PC-3 (cell line): ENCODE measurements at regions not wholly inside any gene's neighbourhood (a gene's known extent, or its start where the extent isn't known, plus 50 kb on each side); places are given as distances from the start of the nearest gene placed in this dataset.
A peak's percentile ranks its signal among the peaks of the same experiment; 100 is the strongest.

ENCODE experiments used
- ATAC-seq: fragments of 200-7000 bp; cut with Tn5 transposase; 2 replicates; pipeline ENCODE4 v1.9.1; 2020; ENCODE audit warnings: mild to moderate bottlenecking, moderate library complexity
- BruUV-seq: library from RNA; stranded (reverse); fragments of 400-500 nt; replicated peaks from 2 replicates; lab custom pipeline; 2021; lab: Mats Ljungman, UMichigan
- CTCF ChIA-PET: fragments of 300-600 bp; sonication (Branson Sonifier 250); formaldehyde crosslinking; loops from one replicate; lab custom pipeline; 2022; ENCODE audit warnings: antibody characterized with exemption; lab: Charles Lee
- POLR2A ChIA-PET: fragments of 300-600 bp; sonication (Branson Sonifier 250); formaldehyde crosslinking; loops from one replicate; lab custom pipeline; 2022; ENCODE audit warnings: antibody characterized with exemption; ENCODE audit not compliant: unreplicated experiment; lab: Charles Lee
- DNase-seq: peaks from one replicate; pipeline ENCODE4 v3.0.0-alpha.2; 2015
- H2AFZ ChIP-seq: fragments of 300-600 bp; sonication (generic); 2 replicates; pipeline ENCODE4 v1.6.0; 2016; ENCODE audit warnings: antibody characterized with exemption, low read length
- H3F3A ChIP-seq: fragments of 300-600 bp; sonication (generic); one replicate; pipeline ENCODE4 v1.6.0; 2017; ENCODE audit warnings: antibody characterized with exemption, low read length, control low read depth, mild to moderate bottlenecking; ENCODE audit not compliant: unreplicated experiment
- H3K27ac ChIP-seq: fragments of 300-600 bp; sonication (generic); 2 replicates; pipeline ENCODE4 v1.5.1; 2016; ENCODE audit warnings: mild to moderate bottlenecking, low read length
- H3K27me3 ChIP-seq: fragments of 300-600 bp; sonication (generic); 2 replicates; pipeline ENCODE4 v1.6.1; 2016; ENCODE audit warnings: low read length, mixed read lengths
- H3K36me3 ChIP-seq: fragments of 300-600 bp; sonication (generic); 2 replicates; pipeline ENCODE4 v1.6.1; 2016; ENCODE audit warnings: low read depth, mixed run types, low read length, mixed read lengths
- H3K4me1 ChIP-seq: fragments of 300-600 bp; sonication (generic); 2 replicates; pipeline ENCODE4 v1.5.1; 2016; ENCODE audit warnings: low read length; ENCODE audit not compliant: insufficient read depth
- H3K4me2 ChIP-seq: fragments of 300-600 bp; sonication (generic); 2 replicates; pipeline ENCODE4 v1.6.0; 2016; ENCODE audit warnings: low read length
- H3K4me3 ChIP-seq: fragments of 300-600 bp; sonication (generic); 2 replicates; pipeline ENCODE4 v1.5.1; 2016; ENCODE audit warnings: mild to moderate bottlenecking, low read length, mixed read lengths
- H3K79me2 ChIP-seq: fragments of 300-600 bp; sonication (generic); 2 replicates; pipeline ENCODE4 v1.6.1; 2017; ENCODE audit warnings: low read length, mixed read lengths
- H3K9ac ChIP-seq: fragments of 300-600 bp; sonication (generic); 2 replicates; pipeline ENCODE4 v1.6.0; 2016; ENCODE audit warnings: mild to moderate bottlenecking, low read length
- H3K9me2 ChIP-seq: fragments of 300-600 bp; sonication (generic); replicated peaks from 2 replicates; pipeline ENCODE4 v1.6.1; 2016; ENCODE audit warnings: mixed run types, low read length, mixed read lengths
- H3K9me3 ChIP-seq: fragments of 300-600 bp; sonication (generic); 2 replicates; pipeline ENCODE4 v1.6.1; 2016; ENCODE audit warnings: low read length, mixed read lengths
- H4K20me1 ChIP-seq: fragments of 300-600 bp; sonication (generic); 2 replicates; pipeline ENCODE4 v1.6.1; 2016; ENCODE audit warnings: low read length, mixed read lengths
- EZH2 ChIP-seq: fragments of 300-600 bp; sonication (generic); IDR thresholded peaks from one replicate; pipeline ENCODE4 v1.6.1; 2017; ENCODE audit warnings: antibody characterized with exemption, mild to moderate bottlenecking, low read length; ENCODE audit not compliant: unreplicated experiment
- EZH2phosphoT487 ChIP-seq: fragments of 300-600 bp; sonication (generic); IDR thresholded peaks from 2 replicates; pipeline ENCODE4 v1.6.1; 2018; ENCODE audit warnings: mild to moderate bottlenecking, antibody characterized with exemption, low read length, borderline replicate concordance
- intact Hi-C: fragments of 100-400 bp; cut with micrococcal nuclease; formaldehyde crosslinking; loops from 2 replicates; pipeline ENCODE4 v1.9.0; 2023
- TF ChIP-seq, protein P1 (sequence below): fragments of 300-600 bp; sonication (generic); conservative IDR thresholded peaks from 2 replicates; pipeline ENCODE4 v1.5.1; 2017; ENCODE audit warnings: antibody characterized with exemption, low read depth, mild to moderate bottlenecking, low read length

DNA sequence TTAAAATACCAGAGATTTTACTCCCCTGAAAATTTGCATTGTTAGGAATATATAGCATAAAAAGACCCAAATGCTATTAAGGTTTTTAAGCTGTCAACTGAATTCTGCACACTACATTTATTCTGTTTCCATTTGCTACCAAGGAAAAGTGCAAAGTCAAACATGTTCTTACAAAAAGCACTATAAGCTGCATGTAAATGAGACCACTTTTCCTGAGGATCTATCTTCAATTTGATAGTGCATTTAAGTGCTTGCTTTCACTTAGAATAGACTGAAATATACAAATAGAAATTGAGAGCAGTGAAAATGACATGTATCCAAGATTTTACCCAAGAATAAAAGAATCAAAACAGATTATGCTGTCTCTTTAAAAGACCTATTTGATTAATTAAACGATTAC, 1216.2 kb downstream of the ROBO2 start:
- DNase-seq = no peak
- H3K27ac ChIP-seq = no peak overlapping the region
- intact Hi-C loops = loop anchor here (10.0 kb wide), 1 partner anchor 759 kb away; no protein-coding TSS in a partner anchor
- no peak for ATAC-seq
- H3K9me3 ChIP-seq = no peaks in the 10 kb centered on the region
- H2AFZ ChIP-seq = no peak overlapping the region
- peaks cover 7% of the 10 kb centered on the region; the same call in 1 of the 2 replicates for H3K4me1 ChIP-seq
- BruUV-seq = no TSS peak
- no peaks in the 10 kb centered on the region for H3K36me3 ChIP-seq
- TF ChIP-seq, protein P1, sequence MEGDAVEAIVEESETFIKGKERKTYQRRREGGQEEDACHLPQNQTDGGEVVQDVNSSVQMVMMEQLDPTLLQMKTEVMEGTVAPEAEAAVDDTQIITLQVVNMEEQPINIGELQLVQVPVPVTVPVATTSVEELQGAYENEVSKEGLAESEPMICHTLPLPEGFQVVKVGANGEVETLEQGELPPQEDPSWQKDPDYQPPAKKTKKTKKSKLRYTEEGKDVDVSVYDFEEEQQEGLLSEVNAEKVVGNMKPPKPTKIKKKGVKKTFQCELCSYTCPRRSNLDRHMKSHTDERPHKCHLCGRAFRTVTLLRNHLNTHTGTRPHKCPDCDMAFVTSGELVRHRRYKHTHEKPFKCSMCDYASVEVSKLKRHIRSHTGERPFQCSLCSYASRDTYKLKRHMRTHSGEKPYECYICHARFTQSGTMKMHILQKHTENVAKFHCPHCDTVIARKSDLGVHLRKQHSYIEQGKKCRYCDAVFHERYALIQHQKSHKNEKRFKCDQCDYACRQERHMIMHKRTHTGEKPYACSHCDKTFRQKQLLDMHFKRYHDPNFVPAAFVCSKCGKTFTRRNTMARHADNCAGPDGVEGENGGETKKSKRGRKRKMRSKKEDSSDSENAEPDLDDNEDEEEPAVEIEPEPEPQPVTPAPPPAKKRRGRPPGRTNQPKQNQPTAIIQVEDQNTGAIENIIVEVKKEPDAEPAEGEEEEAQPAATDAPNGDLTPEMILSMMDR = no peak
- TF ChIP-seq EZH2 = no peak
- no peak for TF ChIP-seq EZH2phosphoT487
- no peak overlapping the region for H3K4me2 ChIP-seq
- H4K20me1 ChIP-seq = no peaks in the 10 kb centered on the region
- H3K9me2 ChIP-seq = no peaks in the 10 kb centered on the region
- CTCF ChIA-PET = interaction anchor here (0.5 kb wide), 1 partner anchor 15 kb away, joined by 4 read pairs; no protein-coding TSS in a partner anchor
- no peaks in the 10 kb centered on the region for H3K27me3 ChIP-seq
- H3K4me3 ChIP-seq = no peak overlapping the region
- no peak overlapping the region for H3K9ac ChIP-seq
- no peaks in the 10 kb centered on the region for H3K79me2 ChIP-seq
- H3F3A ChIP-seq = no peaks in the 10 kb centered on the region
- POLR2A ChIA-PET = no interaction called here

DNA sequence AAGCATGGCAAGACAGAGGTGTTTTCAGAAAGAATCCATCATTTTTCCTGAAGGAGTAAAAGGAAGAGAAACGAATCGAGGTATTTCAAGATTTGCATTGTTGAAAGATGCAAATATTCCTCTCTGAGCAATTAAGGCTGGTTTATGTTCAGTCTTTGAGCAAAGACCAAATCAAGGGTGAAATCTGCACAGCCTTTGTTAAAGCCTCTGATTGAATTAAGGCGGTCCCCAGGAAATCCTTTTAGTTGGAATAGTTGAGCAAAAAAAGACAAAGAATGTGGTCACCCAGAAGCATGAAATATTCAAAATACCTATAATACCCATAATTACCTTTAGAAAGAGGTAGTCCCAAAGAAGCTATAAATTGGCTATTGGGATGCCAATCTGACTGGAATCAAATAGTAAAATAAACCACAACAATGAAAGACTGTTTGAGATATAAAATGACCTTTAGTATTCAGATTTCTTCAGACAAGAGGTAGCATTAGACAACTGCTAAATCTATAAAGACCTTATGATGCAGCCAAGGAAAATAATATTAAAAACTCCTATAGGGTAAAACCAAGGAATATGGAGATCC, 1218.1 kb downstream of the ROBO2 start:
- CTCF ChIA-PET = no interaction called here
- H3F3A ChIP-seq = no peaks in the 10 kb centered on the region
- H3K4me2 ChIP-seq = no peak overlapping the region
- ATAC-seq (no peak), DNase-seq (no peak)
- intact Hi-C loops = loop anchor here (10.0 kb wide), 1 partner anchor 757 kb away; no protein-coding TSS in a partner anchor
- no peaks in the 10 kb centered on the region for H3K9me3 ChIP-seq
- H3K27ac ChIP-seq = no peak overlapping the region
- POLR2A ChIA-PET = no interaction called here
- H3K79me2 ChIP-seq = no peaks in the 10 kb centered on the region
- H3K4me3 ChIP-seq = no peak overlapping the region
- no peaks in the 10 kb centered on the region for H3K9me2 ChIP-seq
- H4K20me1 ChIP-seq = no peaks in the 10 kb centered on the region
- no peak overlapping the region for H2AFZ ChIP-seq
- TF ChIP-seq EZH2 (no peak), EZH2phosphoT487 (no peak)
- TF ChIP-seq, protein P1 = no peak
- no TSS peak for BruUV-seq
- no peaks in the 10 kb centered on the region for H3K36me3 ChIP-seq
- H3K4me1 ChIP-seq = peaks cover 7% of the 10 kb centered on the region; the same call in 1 of the 2 replicates
- H3K9ac ChIP-seq = no peak overlapping the region
- no peaks in the 10 kb centered on the region for H3K27me3 ChIP-seq

DNA sequence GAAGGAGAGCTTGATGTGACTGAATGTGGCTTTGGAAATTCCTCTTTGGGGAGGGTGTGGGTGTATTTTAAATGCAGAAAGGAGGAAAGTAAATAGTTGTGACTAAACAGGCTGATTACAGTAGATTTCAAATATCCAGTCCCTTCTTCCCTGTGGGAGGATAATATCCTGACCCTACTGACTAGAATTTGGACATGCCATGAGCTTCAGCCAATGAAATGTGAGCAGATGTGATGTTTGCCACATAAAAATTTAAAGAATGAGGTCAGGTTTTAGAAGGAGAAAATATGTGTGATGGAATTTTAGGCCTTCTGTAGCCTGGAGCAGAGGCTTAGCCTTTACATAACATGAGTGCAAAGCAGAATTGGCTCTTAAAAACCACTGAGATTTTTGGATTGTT, 1218.9 kb downstream of the ROBO2 start:
- ATAC-seq (peak; percentile 64), DNase-seq (peak; percentile 25)
- TF ChIP-seq EZH2 (no peak), EZH2phosphoT487 (no peak)
- TF ChIP-seq, protein P1 = no peak
- no peaks in the 10 kb centered on the region for H3F3A ChIP-seq
- no peaks in the 10 kb centered on the region for H3K9me3 ChIP-seq
- intact Hi-C loops = loop anchor here (10.0 kb wide), 1 partner anchor 756 kb away; no protein-coding TSS in a partner anchor
- no peaks in the 10 kb centered on the region for H3K27me3 ChIP-seq
- H3K4me2 ChIP-seq = no peak overlapping the region
- no peaks in the 10 kb centered on the region for H3K79me2 ChIP-seq
- H3K4me1 ChIP-seq = peaks cover 7% of the 10 kb centered on the region; the same call in 1 of the 2 replicates
- no TSS peak for BruUV-seq
- no peaks in the 10 kb centered on the region for H3K36me3 ChIP-seq
- no peak overlapping the region for H3K9ac ChIP-seq
- H4K20me1 ChIP-seq = no peaks in the 10 kb centered on the region
- H3K4me3 ChIP-seq = no peak overlapping the region
- no peak overlapping the region for H3K27ac ChIP-seq
- CTCF ChIA-PET = no interaction called here
- POLR2A ChIA-PET = no interaction called here
- 0 out of 2 replicates have a peak overlapping the region, but pooled peaks have one; percentile 27 for H2AFZ ChIP-seq
- H3K9me2 ChIP-seq = no peaks in the 10 kb centered on the region
